ENCODE measurements at regions not wholly inside any gene's neighbourhood (a gene's known extent, or its start where the extent isn't known, plus 50 kb on each side); places are given as distances from the start of the nearest gene placed in this dataset.

DNA sequence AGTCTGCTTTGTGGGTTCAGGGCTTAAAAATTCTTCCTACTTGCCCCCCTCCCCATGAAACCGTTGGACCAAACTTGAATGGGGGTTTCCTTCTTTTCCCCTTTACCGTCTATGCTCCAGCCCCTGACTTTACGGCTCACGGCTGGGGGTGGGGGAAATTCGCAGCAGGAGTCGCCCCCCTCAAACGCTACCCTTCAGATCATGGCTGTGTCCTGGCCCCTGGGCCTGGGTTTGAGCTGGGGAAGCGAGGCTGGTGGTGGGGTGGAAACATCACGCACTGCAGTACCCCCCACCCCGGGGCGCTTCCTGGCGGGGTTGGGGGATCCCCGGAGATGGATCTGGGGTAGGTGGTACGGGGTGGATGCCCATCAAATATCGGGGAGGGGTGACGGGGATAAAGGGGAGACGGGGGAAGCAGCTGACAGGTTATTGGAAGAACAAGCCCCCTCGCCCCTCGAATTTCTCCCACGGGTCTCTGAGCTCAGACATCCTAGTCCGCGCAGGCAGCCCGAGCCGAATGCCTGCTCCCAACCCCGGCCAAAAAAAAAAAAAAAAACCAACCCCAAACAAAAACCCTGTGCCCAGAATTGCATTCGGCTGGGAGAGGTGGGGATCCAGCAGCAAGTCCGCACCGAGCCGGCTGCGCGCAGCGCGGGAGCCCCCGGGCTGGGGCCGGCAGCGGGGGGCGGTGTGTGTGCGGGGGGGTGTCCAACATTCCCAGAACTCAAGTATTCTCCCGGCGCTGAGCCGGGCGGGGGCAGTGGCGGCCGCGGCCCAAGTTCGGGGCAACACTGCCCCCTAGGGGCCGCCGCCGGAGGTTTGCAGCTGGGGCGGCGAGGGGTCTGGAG is 59.0 kb upstream of the ACOT11 start (continued):
- TF ChIP-seq, protein P1, sequence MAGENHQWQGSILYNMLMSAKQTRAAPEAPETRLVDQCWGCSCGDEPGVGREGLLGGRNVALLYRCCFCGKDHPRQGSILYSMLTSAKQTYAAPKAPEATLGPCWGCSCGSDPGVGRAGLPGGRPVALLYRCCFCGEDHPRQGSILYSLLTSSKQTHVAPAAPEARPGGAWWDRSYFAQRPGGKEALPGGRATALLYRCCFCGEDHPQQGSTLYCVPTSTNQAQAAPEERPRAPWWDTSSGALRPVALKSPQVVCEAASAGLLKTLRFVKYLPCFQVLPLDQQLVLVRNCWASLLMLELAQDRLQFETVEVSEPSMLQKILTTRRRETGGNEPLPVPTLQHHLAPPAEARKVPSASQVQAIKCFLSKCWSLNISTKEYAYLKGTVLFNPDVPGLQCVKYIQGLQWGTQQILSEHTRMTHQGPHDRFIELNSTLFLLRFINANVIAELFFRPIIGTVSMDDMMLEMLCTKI (IDR thresholded peaks at IDR 0.05; ENCODE audit: partially characterized antibody): no peak
- TF ChIP-seq, protein P2, sequence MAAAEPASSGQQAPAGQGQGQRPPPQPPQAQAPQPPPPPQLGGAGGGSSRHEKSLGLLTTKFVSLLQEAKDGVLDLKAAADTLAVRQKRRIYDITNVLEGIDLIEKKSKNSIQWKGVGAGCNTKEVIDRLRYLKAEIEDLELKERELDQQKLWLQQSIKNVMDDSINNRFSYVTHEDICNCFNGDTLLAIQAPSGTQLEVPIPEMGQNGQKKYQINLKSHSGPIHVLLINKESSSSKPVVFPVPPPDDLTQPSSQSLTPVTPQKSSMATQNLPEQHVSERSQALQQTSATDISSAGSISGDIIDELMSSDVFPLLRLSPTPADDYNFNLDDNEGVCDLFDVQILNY (CRISPR knock-in tag; IDR thresholded peaks at IDR 0.05): no peak
- TF ChIP-seq NR3C1 (CRISPR knock-in tag; IDR thresholded peaks at IDR 0.05): no peak
- TF ChIP-seq ZNF57 (CRISPR knock-in tag; IDR thresholded peaks at IDR 0.05): 0 out of 2 replicates have a peak, but pooled peaks have one; percentile 17
- TF ChIP-seq, protein P3, sequence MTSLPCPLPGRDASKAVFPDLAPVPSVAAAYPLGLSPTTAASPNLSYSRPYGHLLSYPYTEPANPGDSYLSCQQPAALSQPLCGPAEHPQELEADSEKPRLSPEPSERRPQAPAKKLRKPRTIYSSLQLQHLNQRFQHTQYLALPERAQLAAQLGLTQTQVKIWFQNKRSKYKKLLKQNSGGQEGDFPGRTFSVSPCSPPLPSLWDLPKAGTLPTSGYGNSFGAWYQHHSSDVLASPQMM (CRISPR knock-in tag; IDR thresholded peaks at IDR 0.05): no peak
- TF ChIP-seq HDAC6 (IDR thresholded peaks at IDR 0.05; ENCODE audit: low read depth, low read length): no peak
- TF ChIP-seq, protein P4, sequence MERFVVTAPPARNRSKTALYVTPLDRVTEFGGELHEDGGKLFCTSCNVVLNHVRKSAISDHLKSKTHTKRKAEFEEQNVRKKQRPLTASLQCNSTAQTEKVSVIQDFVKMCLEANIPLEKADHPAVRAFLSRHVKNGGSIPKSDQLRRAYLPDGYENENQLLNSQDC (CRISPR knock-in tag; IDR thresholded peaks at IDR 0.05): no peak
- no peak for TF ChIP-seq IRF2 (CRISPR knock-in tag; IDR thresholded peaks at IDR 0.05)
- TF ChIP-seq ZNF589 (CRISPR knock-in tag; IDR thresholded peaks at IDR 0.05; ENCODE audit: low read depth): no peak
- TF ChIP-seq, protein P5, sequence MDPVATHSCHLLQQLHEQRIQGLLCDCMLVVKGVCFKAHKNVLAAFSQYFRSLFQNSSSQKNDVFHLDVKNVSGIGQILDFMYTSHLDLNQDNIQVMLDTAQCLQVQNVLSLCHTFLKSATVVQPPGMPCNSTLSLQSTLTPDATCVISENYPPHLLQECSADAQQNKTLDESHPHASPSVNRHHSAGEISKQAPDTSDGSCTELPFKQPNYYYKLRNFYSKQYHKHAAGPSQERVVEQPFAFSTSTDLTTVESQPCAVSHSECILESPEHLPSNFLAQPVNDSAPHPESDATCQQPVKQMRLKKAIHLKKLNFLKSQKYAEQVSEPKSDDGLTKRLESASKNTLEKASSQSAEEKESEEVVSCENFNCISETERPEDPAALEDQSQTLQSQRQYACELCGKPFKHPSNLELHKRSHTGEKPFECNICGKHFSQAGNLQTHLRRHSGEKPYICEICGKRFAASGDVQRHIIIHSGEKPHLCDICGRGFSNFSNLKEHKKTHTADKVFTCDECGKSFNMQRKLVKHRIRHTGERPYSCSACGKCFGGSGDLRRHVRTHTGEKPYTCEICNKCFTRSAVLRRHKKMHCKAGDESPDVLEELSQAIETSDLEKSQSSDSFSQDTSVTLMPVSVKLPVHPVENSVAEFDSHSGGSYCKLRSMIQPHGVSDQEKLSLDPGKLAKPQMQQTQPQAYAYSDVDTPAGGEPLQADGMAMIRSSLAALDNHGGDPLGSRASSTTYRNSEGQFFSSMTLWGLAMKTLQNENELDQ (CRISPR knock-in tag; IDR thresholded peaks at IDR 0.05; ENCODE audit: borderline replicate concordance): no peak
- peak; percentile 51; the same call in 1 of the 2 replicates for TF ChIP-seq DMBX1 (CRISPR knock-in tag; IDR thresholded peaks at IDR 0.05; ENCODE audit: borderline replicate concordance)
- TF ChIP-seq TAF7 (tag; IDR thresholded peaks at IDR 0.05): no peak
- TF ChIP-seq, protein P6, sequence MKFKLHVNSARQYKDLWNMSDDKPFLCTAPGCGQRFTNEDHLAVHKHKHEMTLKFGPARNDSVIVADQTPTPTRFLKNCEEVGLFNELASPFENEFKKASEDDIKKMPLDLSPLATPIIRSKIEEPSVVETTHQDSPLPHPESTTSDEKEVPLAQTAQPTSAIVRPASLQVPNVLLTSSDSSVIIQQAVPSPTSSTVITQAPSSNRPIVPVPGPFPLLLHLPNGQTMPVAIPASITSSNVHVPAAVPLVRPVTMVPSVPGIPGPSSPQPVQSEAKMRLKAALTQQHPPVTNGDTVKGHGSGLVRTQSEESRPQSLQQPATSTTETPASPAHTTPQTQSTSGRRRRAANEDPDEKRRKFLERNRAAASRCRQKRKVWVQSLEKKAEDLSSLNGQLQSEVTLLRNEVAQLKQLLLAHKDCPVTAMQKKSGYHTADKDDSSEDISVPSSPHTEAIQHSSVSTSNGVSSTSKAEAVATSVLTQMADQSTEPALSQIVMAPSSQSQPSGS (CRISPR knock-in tag; IDR thresholded peaks at IDR 0.05): no peak
- peak; percentile 92 for TF ChIP-seq LCOR (CRISPR knock-in tag; IDR thresholded peaks at IDR 0.05)
- TF ChIP-seq, protein P7, sequence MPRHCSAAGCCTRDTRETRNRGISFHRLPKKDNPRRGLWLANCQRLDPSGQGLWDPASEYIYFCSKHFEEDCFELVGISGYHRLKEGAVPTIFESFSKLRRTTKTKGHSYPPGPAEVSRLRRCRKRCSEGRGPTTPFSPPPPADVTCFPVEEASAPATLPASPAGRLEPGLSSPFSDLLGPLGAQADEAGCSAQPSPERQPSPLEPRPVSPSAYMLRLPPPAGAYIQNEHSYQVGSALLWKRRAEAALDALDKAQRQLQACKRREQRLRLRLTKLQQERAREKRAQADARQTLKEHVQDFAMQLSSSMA (CRISPR knock-in tag; IDR thresholded peaks at IDR 0.05): no peak
- TF ChIP-seq ETV1 (tag; conservative IDR thresholded peaks at IDR 0.05; ENCODE audit: low read depth): no peak
- TF ChIP-seq THRAP3 (IDR thresholded peaks at IDR 0.05; ENCODE audit: borderline replicate concordance): no peak
- no peak for TF ChIP-seq TAF15 (IDR thresholded peaks at IDR 0.05; ENCODE audit: low read depth, low read length)

Measured in K562 (cell line).